ENCODE measurements at regions not wholly inside any gene's neighbourhood (a gene's known extent, or its start where the extent isn't known, plus 50 kb on each side); places are given as distances from the start of the nearest gene placed in this dataset.

DNA sequence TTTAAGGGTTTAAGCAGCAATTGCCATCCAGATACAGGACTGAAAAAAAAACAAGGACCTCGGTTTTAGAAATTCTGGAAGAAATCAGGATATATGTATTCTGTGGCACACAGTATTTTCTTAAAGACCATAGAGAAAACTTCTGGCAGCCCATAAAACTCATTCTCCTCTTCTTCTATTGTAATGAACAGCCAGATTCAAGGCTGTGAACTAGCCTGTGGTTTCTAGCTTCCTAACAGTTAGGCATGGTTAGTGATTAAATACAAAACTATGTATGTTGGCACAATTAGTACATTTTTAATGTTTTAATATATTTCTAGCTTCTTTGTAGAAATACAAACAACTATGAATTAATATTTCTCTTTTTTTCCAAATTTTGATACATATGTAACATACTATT, 555.7 kb downstream of the DSC3 start:
- no peaks in the 10 kb centered on the region for H3K36me3 ChIP-seq
- no peaks in the 10 kb centered on the region for H3K9me3 ChIP-seq
- no peak overlapping the region for H3K27ac ChIP-seq
- no peak overlapping the region for H3K4me3 ChIP-seq
- no peak overlapping the region for H3K9ac ChIP-seq (ENCODE audit: low read depth in 2 of 2, low read length in 2 of 2)
- H3K27me3 ChIP-seq, result no peaks in the 10 kb centered on the region
- intact Hi-C loops (cut with DNase I), result no loop called here
- no peaks in the 10 kb centered on the region for H3K4me1 ChIP-seq
- TF ChIP-seq, protein P1, sequence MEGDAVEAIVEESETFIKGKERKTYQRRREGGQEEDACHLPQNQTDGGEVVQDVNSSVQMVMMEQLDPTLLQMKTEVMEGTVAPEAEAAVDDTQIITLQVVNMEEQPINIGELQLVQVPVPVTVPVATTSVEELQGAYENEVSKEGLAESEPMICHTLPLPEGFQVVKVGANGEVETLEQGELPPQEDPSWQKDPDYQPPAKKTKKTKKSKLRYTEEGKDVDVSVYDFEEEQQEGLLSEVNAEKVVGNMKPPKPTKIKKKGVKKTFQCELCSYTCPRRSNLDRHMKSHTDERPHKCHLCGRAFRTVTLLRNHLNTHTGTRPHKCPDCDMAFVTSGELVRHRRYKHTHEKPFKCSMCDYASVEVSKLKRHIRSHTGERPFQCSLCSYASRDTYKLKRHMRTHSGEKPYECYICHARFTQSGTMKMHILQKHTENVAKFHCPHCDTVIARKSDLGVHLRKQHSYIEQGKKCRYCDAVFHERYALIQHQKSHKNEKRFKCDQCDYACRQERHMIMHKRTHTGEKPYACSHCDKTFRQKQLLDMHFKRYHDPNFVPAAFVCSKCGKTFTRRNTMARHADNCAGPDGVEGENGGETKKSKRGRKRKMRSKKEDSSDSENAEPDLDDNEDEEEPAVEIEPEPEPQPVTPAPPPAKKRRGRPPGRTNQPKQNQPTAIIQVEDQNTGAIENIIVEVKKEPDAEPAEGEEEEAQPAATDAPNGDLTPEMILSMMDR (IDR thresholded peaks at IDR 0.05), result no peak
- DNase-seq, result no peak

DNA sequence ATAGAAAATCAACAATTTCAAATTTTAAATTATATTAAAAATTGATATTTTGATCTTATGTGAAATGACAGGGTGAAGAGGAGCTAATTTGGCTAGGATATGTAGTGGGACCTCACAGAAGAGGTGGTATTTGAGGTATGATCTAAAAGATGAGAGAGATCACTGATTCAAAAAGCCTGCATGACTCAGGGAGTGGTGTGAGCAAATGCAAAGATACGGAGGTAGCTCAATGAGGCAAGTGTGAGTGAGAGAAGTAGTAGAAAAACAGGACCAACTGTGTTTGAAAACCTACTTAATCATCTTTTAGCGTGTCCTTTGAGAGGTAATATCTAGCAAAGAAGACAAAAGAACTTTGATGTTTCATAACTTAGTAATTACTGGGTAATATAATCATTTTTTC, 557.5 kb downstream of the DSC3 start:
- Histone ChIP-seq H3K4me3 (no peak overlapping the region), H3K9ac (ENCODE audit: low read depth in 2 of 2, low read length in 2 of 2) (no peak overlapping the region), H3K4me1 (no peaks in the 10 kb centered on the region), H3K9me3 (no peaks in the 10 kb centered on the region), H3K27me3 (no peaks in the 10 kb centered on the region), H3K36me3 (no peaks in the 10 kb centered on the region), H3K27ac (no peak overlapping the region)
- no peak for DNase-seq
- TF ChIP-seq, protein P1 (IDR thresholded peaks at IDR 0.05), result no peak
- intact Hi-C loops (cut with DNase I), result no loop called here

DNA sequence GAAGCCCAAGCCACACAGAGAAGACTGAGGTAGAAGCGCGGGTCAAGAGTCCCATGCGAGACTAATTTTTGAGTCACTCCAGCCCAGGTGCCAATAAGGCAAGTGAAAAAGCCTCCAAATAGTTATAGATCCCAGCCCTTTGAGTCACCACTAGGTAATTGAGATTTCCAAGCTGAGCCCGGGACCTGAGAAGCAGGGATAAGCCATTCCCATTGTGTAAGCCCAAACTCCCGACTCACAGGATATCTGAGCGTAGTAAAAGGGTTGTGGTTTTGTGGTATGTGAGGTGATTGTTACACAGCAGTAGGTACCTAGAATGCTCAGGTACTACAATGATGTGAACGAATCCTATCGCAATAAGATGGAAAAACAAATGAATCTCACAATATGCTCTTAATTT, 560.7 kb downstream of the DSC3 start:
- H3K36me3 ChIP-seq, result no peaks in the 10 kb centered on the region
- no peaks in the 10 kb centered on the region for H3K4me1 ChIP-seq
- no peaks in the 10 kb centered on the region for H3K27me3 ChIP-seq
- intact Hi-C loops (cut with DNase I), result no loop called here
- TF ChIP-seq, protein P1 (IDR thresholded peaks at IDR 0.05), result no peak
- no peak overlapping the region for H3K9ac ChIP-seq (ENCODE audit: low read depth in 2 of 2, low read length in 2 of 2)
- no peak for DNase-seq
- no peaks in the 10 kb centered on the region for H3K9me3 ChIP-seq
- no peak overlapping the region for H3K27ac ChIP-seq
- no peak overlapping the region for H3K4me3 ChIP-seq

DNA sequence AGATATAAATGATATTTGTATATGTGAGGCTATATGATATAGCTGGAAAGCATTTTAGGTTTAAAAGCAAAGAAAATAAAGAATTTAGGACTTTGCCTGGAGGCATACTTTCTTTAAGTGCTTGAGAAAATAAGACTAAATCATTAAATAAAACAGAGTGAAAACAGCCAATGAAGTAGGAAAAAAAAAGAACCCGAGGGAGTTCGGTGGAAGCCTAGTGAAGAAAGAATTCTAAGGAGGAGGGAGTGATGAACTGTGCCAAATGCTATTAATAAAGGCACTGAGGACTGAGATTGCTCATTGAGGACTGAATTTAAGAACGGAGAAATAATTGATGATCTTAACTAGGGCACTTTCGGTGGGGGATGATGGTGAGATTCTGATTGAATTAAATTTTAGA, 573.5 kb downstream of the DSC3 start:
- H3K27me3 ChIP-seq, result no peaks in the 10 kb centered on the region
- no peaks in the 10 kb centered on the region for H3K9me3 ChIP-seq
- no peak overlapping the region for H3K9ac ChIP-seq (ENCODE audit: low read depth in 2 of 2, low read length in 2 of 2)
- no peak for DNase-seq
- no peaks in the 10 kb centered on the region for H3K36me3 ChIP-seq
- no peaks in the 10 kb centered on the region for H3K4me1 ChIP-seq
- intact Hi-C loops (cut with DNase I), result no loop called here
- H3K27ac ChIP-seq, result no peak overlapping the region
- TF ChIP-seq, protein P1 (IDR thresholded peaks at IDR 0.05), result no peak
- H3K4me3 ChIP-seq, result no peak overlapping the region

DNA sequence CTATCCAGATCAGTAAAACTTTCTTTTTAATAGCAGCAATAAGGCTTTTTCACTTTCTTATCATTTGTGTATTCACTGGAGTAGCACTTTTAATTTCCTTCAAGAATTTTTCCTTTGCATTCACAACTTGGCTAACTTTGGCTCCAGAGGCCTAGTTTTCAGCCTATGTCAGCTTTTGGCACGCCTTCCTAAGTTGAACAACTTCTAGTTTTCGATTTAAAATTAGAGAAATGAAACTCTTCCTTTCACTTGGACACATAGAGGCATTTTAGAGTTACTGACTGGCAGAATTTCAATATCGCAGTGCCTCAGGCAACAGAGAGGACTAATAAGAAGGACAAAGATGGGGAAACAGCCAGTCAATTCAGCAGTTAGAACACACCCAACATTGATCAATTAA, 577.4 kb downstream of the DSC3 start:
- Histone ChIP-seq H3K4me1 (no peaks in the 10 kb centered on the region), H3K36me3 (no peaks in the 10 kb centered on the region), H3K9ac (ENCODE audit: low read depth in 2 of 2, low read length in 2 of 2) (no peak overlapping the region), H3K4me3 (no peak overlapping the region), H3K27ac (no peak overlapping the region), H3K27me3 (no peaks in the 10 kb centered on the region), H3K9me3 (no peaks in the 10 kb centered on the region)
- no peak for DNase-seq
- intact Hi-C loops (cut with DNase I), result no loop called here
- TF ChIP-seq, protein P1 (IDR thresholded peaks at IDR 0.05), result no peak

DNA sequence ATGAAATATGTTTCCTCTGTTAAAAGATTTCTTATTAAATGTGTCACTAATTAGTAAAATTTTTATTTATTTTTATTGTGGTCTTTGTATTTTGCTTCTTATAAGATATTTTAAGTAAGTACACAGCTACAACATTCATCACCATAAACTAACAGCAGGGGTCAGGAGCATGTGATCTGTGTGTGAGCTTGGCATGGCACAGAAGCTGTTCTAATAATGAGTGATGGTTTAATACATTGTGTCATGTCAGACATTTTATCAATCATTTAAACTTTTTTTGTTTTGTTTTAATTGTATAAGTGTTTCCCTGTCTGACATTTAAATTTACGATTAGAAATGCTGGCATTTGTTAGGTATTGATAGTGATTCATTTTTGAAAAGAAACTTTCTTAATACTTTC, 585.4 kb downstream of the DSC3 start:
- H3K36me3 ChIP-seq, result no peaks in the 10 kb centered on the region
- TF ChIP-seq, protein P1 (IDR thresholded peaks at IDR 0.05), result no peak
- no peak overlapping the region for H3K4me3 ChIP-seq

More for the DNA sequence above, 585.4 kb downstream of the DSC3 start:
- Histone ChIP-seq H3K9ac (ENCODE audit: low read depth in 2 of 2, low read length in 2 of 2) (no peak overlapping the region), H3K27ac (no peak overlapping the region), H3K9me3 (no peaks in the 10 kb centered on the region), H3K27me3 (no peaks in the 10 kb centered on the region), H3K4me1 (no peaks in the 10 kb centered on the region)
- DNase-seq, result no peak
- intact Hi-C loops (cut with DNase I), result no loop called here

Data from colonic mucosa (tissue), 4 donors.